Right atrium auricular region (tissue), 2 donors: ENCODE measurements at regions not wholly inside any gene's neighbourhood (a gene's known extent, or its start where the extent isn't known, plus 50 kb on each side); places are given as distances from the start of the nearest gene placed in this dataset.

Source experiments
- DNase-seq: peaks from one replicate; pipeline ENCODE4 v3.0.0-alpha.2; 2019; ENCODE audit warnings: low spot score
- H3K27ac ChIP-seq, 2 donors: fragments of 200-600 bp; sonication (generic); 1 replicate in 1 of 2; 2 replicates in 1 of 2; pipeline ENCODE4 v1.5.1; 2016 to 2019
- H3K27me3 ChIP-seq, 2 donors: fragments of 200-600 bp; sonication (generic); one replicate each; pipeline versions ENCODE4 v1.5.1 to v1.6.0; 2017 to 2019
- H3K36me3 ChIP-seq: fragments of 200-600 bp; sonication (generic); one replicate; pipeline ENCODE4 v1.5.1; 2016
- H3K4me1 ChIP-seq, 2 donors: fragments of 200-600 bp; sonication (generic); one replicate each; pipeline versions ENCODE4 v1.5.1 to v1.6.0; 2017 to 2019
- H3K4me3 ChIP-seq, 2 donors: fragments of 200-600 bp; sonication (generic); 1 replicate in 1 of 2; 2 replicates in 1 of 2; pipeline ENCODE4 v1.5.1; 2017 to 2019; ENCODE audit warnings: mild to moderate bottlenecking in 1 of 2, moderate library complexity in 1 of 2
- H3K9me3 ChIP-seq, 2 donors: fragments of 200-600 bp; sonication (generic); one replicate each; pipeline ENCODE4 v1.5.1; 2019
- CTCF ChIP-seq, 2 donors: fragments of 200-600 bp; sonication (generic); IDR thresholded peaks; one replicate each; pipeline ENCODE4 v1.5.1; 2019; ENCODE audit warnings: antibody characterized with exemption in 2 of 2

- TF ChIP-seq CTCF (IDR thresholded peaks at IDR 0.05): no peak
- Histone ChIP-seq H3K27me3 (no peaks in the 10 kb centered on the region), H3K9me3 (no peaks in the 10 kb centered on the region), H3K27ac (no peak overlapping the region), H3K4me1 (no peaks in the 10 kb centered on the region), H3K4me3 (no peak overlapping the region), H3K36me3 (no peaks in the 10 kb centered on the region)
- DNase-seq: no peak
Observed at GRCh38 chr7:95662987-95663386, 66.7 kb upstream of the PDK4 start.

GRCh38 chr7:95660023-95660434 lies 63.7 kb upstream of the PDK4 start:
- no peaks in the 10 kb centered on the region for H3K27me3 ChIP-seq
- TF ChIP-seq CTCF (IDR thresholded peaks at IDR 0.05): no peak
- no peaks in the 10 kb centered on the region for H3K36me3 ChIP-seq
- H3K4me1 ChIP-seq: no peaks in the 10 kb centered on the region
- H3K4me3 ChIP-seq: no peak overlapping the region
- no peaks in the 10 kb centered on the region for H3K9me3 ChIP-seq
- DNase-seq: no peak
- no peak overlapping the region for H3K27ac ChIP-seq

GRCh38 chr7:95658676-95659075 lies 62.4 kb upstream of the PDK4 start:
- TF ChIP-seq CTCF (IDR thresholded peaks at IDR 0.05): no peak
- no peaks in the 10 kb centered on the region for H3K4me1 ChIP-seq
- no peaks in the 10 kb centered on the region for H3K36me3 ChIP-seq
- H3K9me3 ChIP-seq: no peaks in the 10 kb centered on the region
- DNase-seq: no peak
- no peaks in the 10 kb centered on the region for H3K27me3 ChIP-seq
- H3K27ac ChIP-seq: no peak overlapping the region
- H3K4me3 ChIP-seq: no peak overlapping the region

GRCh38 chr7:95649546-95649945 lies 53.2 kb upstream of the PDK4 start:
- Histone ChIP-seq H3K4me3 (no peak overlapping the region), H3K27me3 (no peaks in the 10 kb centered on the region), H3K4me1 (no peaks in the 10 kb centered on the region), H3K36me3 (no peaks in the 10 kb centered on the region), H3K27ac (no peak overlapping the region), H3K9me3 (no peaks in the 10 kb centered on the region)
- TF ChIP-seq CTCF (IDR thresholded peaks at IDR 0.05): no peak
- DNase-seq: no peak

- Histone ChIP-seq H3K27ac (no peak overlapping the region), H3K36me3 (no peaks in the 10 kb centered on the region), H3K4me3 (no peak overlapping the region), H3K27me3 (no peaks in the 10 kb centered on the region), H3K9me3 (no peaks in the 10 kb centered on the region), H3K4me1 (no peaks in the 10 kb centered on the region)
- TF ChIP-seq CTCF (IDR thresholded peaks at IDR 0.05): no peak
- no peak for DNase-seq
Observed at GRCh38 chr7:95646350-95646749, 50.0 kb upstream of the PDK4 start.
